GM21381 (cell line): ENCODE measurements at regions not wholly inside any gene's neighbourhood (a gene's known extent, or its start where the extent isn't known, plus 50 kb on each side); places are given as distances from the start of the nearest gene placed in this dataset.

Experiments
- ATAC-seq: cut with Tn5 transposase; IDR thresholded peaks from one replicate; pipeline ENCODE4 v1.9.1; 2021; ENCODE audit warnings: mild to moderate bottlenecking, moderate library complexity; ENCODE audit not compliant: unreplicated experiment

DNA sequence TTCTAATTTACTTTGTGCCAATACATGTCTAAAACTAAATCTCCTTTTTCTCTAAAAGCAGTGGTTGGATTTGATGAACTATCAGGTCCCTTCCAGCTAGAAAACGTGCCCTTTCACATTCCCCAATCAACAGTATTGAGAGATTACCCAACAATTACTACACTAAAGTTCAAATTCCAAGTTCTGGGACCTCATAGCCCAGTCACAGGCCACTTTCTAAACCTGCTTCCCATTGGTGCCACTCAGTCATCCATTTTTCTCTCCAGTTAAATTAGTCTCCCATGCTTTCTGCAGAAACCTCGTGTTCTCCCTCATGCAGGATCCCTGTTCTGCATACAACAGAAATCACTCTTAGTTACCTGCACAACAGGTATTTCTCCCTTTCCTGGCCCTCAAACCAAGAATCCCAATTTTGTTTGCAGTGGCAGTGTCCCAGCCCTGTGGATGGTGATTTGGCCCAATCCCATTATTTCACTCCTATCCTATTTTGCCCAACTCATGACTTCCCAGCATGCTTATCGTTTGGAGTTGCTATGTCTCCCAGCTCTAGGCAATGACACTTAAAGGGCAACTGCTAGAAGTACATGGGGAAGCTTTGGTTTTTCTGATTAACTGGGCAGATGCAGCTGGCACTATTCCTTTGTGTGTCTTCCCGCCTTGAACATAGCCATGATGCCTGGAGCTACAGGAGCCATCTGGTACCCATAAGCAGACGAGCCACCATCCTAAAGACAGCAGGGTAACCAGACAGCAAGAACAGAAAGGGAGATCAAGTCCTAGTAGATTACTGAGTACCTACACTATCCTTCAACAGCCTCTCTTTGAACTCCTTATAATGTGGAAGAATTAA lies 224.2 kb downstream of the MINAR1 start:
- ATAC-seq, result no peak

DNA sequence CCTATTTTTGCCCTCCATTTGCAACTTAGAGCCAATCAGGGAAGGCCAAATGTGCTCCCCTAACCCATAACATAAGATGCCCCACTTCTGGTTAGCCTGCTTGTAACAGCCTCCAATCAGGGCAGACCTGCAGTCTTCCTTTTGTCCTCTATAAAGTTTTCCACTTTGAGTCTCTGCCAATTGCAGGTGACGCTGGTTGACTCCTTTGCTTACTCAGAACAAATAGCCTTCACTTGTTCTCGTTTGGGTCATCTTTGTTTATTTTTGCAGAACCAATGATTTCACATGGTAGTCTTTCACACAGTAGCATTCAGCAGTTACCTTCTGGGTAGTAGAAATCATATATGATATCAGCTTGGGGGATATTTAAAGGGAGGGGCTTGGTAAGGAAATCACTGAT lies 225.6 kb downstream of the MINAR1 start:
- no peak for ATAC-seq

DNA sequence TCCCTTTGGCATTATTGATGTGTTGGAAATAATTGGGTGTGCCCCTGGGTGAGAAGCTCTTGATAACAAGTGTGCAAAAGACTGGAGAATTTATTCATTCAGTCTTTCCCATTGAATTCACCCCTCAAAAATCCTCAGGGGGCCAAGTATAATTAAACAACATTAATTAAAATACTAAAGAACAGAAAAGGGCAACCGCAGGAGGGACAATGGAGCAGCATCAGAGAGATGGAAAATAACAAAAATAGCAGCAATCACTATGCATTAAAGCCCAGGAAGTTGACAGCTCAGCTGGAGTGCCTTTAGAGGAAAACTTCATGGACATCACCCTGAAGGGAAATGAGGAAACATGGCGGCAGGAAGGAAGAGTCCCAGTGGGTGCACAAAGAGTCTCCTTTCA lies 227.6 kb downstream of the MINAR1 start:
- ATAC-seq, result no peak

DNA sequence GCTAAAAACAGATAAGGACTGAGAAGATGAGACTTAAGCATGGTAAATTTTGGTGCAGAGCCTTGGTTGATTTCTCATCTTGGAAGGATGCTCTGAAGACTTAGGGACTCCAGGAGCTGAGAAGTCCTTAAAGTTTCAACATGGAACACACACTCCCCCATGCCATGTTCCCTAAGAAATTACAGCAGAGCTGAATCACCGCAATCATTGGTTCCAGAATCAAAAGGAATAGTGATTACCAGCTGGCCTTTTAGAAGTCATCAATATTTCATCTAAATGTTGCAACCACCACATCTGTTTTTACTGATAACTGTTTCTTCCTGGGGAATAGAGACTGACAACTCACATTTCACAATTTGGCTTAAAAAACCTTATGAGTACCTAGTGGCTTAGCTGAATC lies 229.3 kb downstream of the MINAR1 start:
- ATAC-seq, result no peak

DNA sequence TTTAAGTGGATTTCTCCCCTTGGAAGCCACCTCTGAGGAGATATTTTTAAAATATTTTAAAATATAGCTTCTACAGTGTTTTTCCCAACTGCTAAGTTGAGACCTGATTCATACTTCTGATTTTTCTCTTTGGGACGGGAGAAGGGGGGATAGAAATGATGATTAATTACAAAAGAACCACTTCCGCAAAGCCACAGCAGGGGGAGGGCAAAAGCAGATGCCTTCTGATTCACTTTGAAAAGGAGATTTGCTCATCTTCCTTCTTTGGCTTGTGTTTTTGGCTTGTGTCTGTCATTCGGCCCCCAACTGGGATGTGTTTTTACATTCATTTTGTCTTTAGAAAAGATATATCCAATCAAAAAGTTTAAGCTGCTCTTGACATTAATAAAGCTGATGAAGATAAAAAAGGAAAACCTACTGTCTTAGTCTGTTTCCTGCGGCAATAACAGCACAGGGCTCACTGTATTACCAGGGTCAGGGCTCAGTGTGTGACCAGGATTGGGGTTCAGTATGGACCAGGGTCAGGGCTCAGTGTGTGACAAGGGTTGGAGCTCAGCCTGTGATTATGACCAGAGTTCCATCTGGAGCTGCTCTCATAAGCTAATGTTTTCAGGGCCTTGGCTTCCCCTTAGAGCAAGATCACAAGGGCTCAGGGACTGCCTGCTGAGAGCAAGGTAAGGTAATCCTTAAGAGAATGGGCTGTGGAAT lies 223.2 kb downstream of the MTHFS start:
- peak; percentile 70 for ATAC-seq

DNA sequence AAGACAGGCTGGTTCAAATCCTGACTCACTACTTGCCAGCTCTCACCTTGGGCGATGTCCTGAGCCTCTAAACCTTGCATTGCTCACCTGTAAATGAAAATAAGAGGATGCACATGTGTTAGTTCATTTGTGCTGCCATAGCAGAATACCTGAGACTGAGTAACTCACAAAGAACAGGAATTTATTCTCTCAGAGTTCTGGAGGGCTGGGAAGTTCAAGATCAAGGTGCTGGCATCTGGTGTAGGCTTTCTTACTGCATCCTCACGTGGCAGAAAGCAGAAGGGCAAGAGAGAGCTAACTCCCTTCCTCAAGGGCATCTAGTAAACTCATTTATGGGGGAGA lies 222.7 kb downstream of the MTHFS start:
- ATAC-seq, result no peak

DNA sequence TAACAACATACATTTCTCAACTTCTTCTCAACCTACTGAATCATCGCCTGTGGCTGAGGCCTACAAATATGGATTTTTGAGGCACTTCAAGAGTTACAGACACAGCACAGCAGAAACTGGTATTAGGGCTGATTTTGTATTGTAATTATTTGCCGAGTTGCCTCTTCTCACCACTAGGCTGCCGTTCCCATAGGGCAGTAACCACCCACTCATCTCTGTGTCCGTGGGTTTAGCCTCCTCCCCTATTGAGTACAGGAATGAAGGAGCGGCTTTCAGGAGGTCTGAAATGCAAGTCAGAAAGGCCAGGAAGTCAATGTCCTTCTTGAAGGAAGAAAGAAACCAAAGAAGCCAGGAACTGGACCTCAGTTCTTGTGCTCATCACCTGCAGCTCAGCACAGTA lies 220.8 kb downstream of the MTHFS start:
- ATAC-seq, result no peak

DNA sequence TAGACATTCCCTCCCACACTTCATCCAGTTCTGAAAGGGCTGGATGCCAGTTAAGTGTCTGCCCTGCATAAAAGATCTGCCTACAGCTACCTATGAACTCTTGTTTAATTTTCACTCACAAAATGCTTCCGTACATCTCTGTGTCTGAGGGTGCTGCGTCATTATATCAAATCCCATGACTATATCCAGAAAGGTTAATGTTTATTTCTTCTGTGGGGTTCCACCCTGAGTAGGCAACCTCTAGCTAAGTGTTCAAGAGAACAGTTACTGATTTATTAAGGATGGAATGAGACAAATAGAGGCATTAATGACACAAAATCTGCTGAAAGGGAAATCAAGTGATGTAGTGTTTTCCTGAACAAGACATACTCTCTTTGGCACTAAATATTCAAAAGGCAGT lies 220.2 kb downstream of the MTHFS start:
- no peak for ATAC-seq

DNA sequence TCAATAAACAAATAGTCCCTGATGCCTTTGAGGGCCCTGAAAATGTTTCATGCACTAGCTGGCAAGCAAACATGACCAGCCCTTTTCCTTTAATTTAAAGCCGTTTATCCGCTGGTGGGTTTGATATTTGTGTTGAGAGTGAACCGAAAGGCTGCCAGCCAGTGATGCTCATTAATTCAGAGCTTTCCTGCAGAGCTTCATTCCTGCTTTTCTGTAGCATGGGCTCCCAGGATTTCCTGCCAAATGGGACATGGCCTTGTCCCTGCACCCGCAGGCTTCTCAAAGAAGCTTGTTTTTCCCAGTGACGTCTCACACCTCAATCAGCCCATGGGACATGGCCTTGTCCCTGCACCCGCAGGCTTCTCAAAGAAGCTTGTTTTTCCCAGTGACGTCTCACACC lies 219.6 kb downstream of the MTHFS start:
- ATAC-seq, result no peak

DNA sequence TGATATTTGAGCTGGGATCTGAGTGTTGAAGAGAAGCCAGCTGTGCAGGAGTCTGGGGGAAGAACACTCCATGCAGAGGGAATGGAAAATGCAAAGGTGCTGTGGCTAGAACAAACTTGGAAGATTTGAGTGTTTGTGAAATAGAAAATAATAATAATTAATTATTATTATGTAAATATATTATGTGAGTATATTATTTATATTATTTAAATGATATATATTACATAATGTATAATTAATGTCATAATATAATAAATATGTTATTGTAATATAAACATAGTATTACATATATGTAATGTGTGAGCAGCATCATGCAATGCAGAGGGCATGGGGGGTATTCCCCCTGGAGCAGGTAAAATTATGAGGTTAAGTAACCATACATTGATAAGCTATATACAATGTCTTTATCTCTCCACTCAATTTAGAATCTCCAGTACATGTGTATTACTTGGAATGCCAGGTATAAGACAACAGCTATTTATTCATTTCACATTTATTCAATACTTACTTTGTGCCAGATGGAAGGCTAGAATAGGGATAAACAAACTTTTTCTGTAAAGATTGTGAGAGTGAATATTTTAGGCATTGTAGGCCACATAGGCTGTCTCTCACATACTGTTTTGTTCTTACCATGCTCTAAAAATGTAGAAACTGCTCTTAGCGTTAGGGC lies 218.6 kb downstream of the MTHFS start:
- no peak for ATAC-seq

DNA sequence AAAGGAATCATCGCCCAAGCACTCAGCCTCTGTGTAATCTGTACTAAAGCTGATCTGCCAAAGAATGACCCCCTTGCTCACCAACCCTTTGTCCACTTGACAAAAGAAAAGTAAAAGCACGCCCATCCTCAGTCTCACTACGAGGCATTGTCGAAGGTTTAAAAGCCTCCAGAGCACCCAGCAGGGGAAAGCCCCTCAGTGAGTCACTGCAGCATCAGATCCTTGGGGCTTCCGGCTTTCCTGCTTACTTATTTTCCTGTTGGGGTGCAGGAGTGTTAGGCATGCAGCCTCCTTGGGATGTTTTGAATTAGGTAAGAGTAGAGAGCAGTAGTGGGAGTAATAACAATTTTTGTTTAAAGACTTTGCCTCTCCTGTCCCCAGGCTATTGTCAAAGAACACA lies 216.1 kb downstream of the MTHFS start:
- ATAC-seq, result no peak

DNA sequence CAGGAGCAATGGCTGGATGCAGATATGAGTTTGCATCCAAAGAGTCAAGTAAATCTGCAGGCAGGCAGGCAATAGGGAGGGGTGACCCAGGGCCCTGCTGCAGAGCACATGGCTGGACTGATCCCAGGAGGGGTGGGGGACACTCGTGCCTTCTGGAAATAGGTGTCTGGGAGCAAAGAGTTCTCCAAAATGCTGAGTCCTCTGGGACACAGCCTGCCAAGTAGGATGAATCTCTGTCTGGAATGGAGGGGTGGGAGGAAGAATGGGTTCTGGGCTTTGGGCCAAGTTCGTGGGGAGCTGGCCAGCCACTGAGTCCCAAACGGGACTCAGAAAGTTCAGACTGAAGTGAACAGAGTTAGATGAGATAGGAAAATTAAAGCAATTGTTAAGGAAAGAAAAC lies 214.5 kb downstream of the MTHFS start:
- no peak for ATAC-seq

DNA sequence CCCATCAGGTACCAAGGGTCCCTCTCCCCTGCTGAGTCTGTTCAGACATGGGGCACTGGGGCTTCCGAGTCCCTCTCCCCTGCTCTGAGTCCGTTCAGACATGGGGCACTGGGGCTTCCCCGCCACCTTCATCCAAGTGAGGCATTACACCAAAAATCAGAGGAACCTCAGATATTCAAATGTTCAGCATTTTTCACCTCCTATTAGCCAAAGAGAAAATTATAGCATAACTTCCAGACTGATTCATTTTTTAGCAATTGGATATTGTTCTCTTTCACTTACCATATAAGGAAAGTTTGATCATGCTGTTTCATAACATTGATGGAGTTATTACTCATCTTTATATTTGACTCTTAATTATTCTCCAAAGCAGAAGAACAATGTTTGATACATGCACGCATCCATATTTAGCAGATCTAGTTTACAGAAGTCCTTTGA lies 213.9 kb downstream of the MTHFS start:
- no peak for ATAC-seq

DNA sequence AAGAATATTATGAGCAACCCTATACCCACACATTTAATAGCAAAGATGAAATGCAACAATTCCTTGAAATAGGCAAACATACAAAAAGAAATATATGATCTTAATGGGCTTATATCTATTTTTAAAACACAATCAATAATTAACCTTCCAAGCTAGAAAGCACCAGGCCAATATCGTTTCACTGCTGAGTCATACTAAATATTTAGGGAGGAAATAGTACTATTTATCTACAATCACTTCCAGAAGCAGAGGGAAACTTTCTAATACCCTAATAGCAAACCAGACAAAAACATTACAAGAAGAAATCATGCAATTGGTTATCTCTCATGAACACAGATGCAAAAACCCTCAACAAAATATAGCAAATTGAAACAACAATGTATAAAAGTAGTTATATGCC lies 207.8 kb downstream of the MTHFS start:
- no peak for ATAC-seq

DNA sequence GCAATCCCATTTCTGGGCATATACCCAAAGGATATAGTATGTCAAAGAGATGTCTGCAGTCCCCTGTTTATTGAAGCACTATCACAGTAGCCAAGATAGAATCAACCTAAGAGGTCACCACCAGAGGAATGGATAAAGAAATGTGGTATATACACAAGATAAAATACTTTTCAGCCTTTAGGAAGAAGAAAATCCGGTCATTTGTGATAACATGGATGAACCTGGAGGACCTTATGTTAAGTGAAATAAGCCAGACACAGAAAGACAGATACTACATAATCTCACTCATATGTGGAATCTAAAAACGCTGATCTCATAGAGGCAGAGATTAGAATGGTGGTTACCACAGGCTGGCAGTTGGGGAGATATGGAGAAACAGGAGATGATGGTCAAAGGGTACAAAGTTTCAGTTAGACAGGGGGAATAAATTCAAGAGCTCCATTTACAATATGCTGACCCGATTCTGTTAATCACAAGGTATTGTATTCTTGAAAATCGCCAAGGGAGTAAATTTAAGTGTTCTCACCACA lies 195.8 kb downstream of the MTHFS start:
- no peak for ATAC-seq

DNA sequence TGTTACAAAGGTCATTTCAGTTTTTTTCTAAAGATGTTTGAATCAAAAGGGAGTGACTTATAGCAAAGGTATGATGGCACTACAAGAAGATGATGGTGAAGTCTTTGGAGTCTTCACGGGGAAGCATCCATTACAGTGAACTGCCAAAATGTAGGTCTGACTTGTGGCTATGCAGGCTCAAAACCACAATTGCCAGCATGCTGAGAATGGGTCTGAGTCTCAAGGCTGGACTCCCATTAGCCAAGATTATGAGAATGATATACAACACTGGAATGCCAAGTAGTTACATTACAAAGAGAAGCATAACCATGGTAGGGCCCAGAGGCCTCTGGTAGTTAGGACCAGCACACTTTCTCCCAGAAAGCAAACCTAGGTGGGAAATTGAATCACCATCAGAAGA lies 194.2 kb downstream of the MTHFS start:
- no peak for ATAC-seq

DNA sequence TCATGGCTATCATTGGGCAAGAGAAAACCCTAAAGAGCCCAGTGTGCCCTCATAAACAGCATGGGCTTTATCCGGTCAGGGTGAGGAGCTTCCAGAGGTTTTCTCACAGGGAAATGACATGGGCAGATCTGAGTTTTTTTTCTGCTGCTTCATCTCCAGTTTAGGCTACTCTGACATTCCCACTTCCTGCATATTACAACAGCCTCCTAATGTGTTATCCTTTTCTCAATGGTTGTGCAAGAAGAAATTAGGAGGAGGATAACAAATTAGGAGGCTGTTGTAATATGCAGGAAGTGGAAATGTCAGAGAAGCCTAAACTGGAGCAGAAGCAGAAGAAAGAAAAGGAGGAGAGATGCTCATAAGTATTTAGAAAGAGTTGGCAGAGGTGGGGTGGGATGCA lies 175.6 kb downstream of the MTHFS start:
- ATAC-seq, result no peak

DNA sequence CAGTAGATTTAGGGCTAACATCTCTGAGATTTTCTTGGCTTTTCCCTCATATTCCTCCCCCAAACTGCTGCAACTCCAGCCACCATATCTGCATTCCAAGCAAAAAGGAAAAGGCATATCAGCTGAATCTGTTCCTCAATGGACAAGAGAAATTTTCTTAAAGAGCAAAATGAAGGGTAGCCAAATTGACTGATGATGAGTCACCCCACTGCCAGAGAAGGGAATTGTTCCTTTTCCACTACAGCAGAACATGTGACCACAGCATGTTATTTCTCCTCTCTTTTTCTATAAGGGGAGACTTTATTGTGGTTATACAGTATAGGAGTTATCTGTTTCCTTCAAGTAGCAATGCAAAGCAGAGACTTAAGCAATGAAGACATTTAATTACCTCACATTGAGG lies 172.5 kb downstream of the MTHFS start:
- ATAC-seq, result no peak

DNA sequence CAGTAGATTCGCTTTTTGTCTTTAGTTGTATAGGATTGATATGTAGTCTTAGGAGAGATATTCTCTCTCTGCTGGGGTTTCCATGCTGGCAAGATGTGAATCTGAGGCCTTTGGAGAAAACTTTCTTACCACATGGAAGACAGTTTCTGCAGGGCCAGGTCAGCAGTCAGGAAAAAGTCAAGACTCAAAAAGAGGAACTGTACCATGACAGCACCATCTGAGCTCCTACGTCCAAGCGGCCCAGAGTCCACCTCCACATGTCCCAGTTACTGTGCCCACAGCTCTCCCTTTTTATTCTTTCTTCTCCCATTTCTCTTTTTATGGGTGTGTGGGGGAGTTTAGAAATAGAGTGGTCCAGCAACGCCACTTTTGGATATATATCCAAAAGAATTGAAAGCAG lies 172.0 kb downstream of the MTHFS start:
- ATAC-seq, result no peak

DNA sequence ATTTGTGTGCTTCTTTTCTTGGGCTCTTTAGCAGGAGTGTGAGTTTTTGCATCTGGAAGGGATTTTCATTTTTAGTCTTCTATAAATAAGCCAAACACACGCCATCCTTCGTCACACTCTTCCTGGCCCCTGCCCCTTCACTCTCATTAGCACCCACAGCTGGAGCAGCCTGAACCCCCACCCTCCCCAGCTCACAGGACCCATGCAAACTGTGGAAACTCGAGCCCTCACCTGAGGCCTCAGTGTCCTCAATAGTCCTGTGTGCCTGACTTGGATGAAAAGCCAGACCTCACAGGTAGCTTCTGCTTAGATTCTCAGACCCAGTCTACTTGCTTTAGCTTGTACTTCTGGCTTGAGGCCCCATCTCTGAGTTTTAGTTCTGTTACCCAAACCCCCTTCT lies 167.9 kb downstream of the MTHFS start:
- no peak for ATAC-seq

DNA sequence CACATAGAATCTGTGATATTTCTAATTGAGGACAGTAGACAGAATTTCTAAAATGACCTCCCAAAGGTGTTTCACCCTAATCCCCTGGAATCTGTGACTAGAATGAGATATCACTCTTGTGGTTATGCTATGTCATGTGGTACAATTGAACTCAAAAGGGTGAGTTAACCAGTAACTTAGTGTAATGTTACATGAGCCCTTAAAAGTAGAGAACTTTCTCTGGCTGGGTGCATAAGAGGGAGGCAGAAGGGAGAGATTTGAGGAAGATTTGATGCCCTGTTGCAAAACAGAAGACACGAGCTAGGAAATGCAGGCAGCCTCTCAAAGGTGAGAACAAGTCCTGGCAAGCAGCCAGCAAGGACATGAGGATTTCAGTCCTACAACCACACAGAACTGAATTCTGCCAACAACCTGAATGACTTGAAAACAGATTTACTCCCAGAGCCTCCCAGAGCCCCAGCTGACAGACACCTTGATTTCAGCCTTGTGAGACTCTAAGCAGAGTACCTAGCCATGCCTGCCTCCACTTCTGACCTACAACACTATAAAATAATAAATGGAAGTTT lies 160.3 kb downstream of the MTHFS start:
- no peak for ATAC-seq
